Naive thymus-derived CD4-positive, alpha-beta T cell (primary cell): ENCODE measurements at regions not wholly inside any gene's neighbourhood (a gene's known extent, or its start where the extent isn't known, plus 50 kb on each side); places are given as distances from the start of the nearest gene placed in this dataset.
A peak's percentile ranks its signal among the peaks of the same experiment; 100 is the strongest.

Source experiments
- ATAC-seq: fragments of 150-1000 bp; cut with Tn5 transposase; 2 replicates; pipeline ENCODE4 v1.10.0; 2021; ENCODE audit warnings: mild to moderate bottlenecking, moderate library complexity
- CTCF ChIA-PET: fragments of 350-600 bp; sonication (Branson Sonifier 250); formaldehyde crosslinking; loops from one replicate; lab custom pipeline; 2021; ENCODE audit warnings: antibody characterized with exemption; lab: Charles Lee
- POLR2A ChIA-PET: fragments of 350-600 bp; sonication (Branson Sonifier 250); formaldehyde crosslinking; loops from one replicate; lab custom pipeline; 2021; ENCODE audit warnings: antibody characterized with exemption, inconsistent platforms; lab: Charles Lee
- DNase-seq, 9 donors: peaks; one replicate each; pipeline versions ENCODE4 v3.0.0 to v3.0.0-alpha.2; 2020 to 2022; ENCODE audit warnings: mixed read lengths in 1 of 9
- H3K27ac ChIP-seq: one replicate; pipeline ENCODE4 v1.7.0; 2013; ENCODE audit warnings: mild to moderate bottlenecking, low read depth, low read length, moderate library complexity
- H3K27me3 ChIP-seq, 2 donors: one replicate each; pipeline ENCODE4 v1.7.0; 2013; ENCODE audit warnings: low read length in 2 of 2, mild to moderate bottlenecking in 2 of 2, moderate library complexity in 2 of 2; ENCODE audit not compliant: control insufficient read depth in 2 of 2, insufficient read depth in 2 of 2
- H3K36me3 ChIP-seq, 3 experiments: 1 replicate in 2 of 3; 2 replicates in 1 of 3; pipeline ENCODE4 v1.7.0; 2013; ENCODE audit warnings: low read length in 3 of 3, mild to moderate bottlenecking in 3 of 3, moderate library complexity in 1 of 3; ENCODE audit not compliant: insufficient read depth in 3 of 3, control insufficient read depth in 2 of 3
- H3K4me1 ChIP-seq, 2 donors: one replicate each; pipeline ENCODE4 v1.7.0; 2013; ENCODE audit warnings: low read length in 2 of 2, mild to moderate bottlenecking in 2 of 2, moderate library complexity in 1 of 2; ENCODE audit not compliant: control insufficient read depth in 2 of 2, insufficient read depth in 2 of 2
- H3K4me3 ChIP-seq: 2 replicates; pipeline ENCODE4 v1.7.0; 2013; ENCODE audit warnings: mild to moderate bottlenecking, low read length
- H3K9me3 ChIP-seq, 3 experiments: 1 replicate in 2 of 3; 2 replicates in 1 of 3; pipeline ENCODE4 v1.7.0; 2013; ENCODE audit warnings: low read length in 3 of 3; ENCODE audit not compliant: control insufficient read depth in 2 of 3
- H3K27ac Mint-ChIP-seq, 9 donors: one replicate each; pipeline ENCODE4 v1.8.0; 2020 to 2022; ENCODE audit warnings: mixed read lengths in 9 of 9, mild to moderate bottlenecking in 8 of 9, moderate library complexity in 5 of 9, inconsistent platforms in 2 of 9
- H3K27me3 Mint-ChIP-seq, 5 donors: one replicate each; pipeline ENCODE4 v1.8.0; 2021 to 2022; ENCODE audit warnings: mixed read lengths in 5 of 5, mild to moderate bottlenecking in 1 of 5
- H3K36me3 Mint-ChIP-seq, 5 donors: one replicate each; pipeline ENCODE4 v1.8.0; 2020 to 2022; ENCODE audit warnings: mixed read lengths in 5 of 5, mild to moderate bottlenecking in 3 of 5, inconsistent platforms in 1 of 5
- H3K4me1 Mint-ChIP-seq, 7 donors: one replicate each; pipeline ENCODE4 v1.8.0; 2020 to 2022; ENCODE audit warnings: mixed read lengths in 7 of 7, mild to moderate bottlenecking in 3 of 7, inconsistent platforms in 1 of 7
- H3K4me3 Mint-ChIP-seq, 10 donors: one replicate each; pipeline ENCODE4 v1.8.0; 2020 to 2022; ENCODE audit warnings: mild to moderate bottlenecking in 10 of 10, mixed read lengths in 10 of 10, moderate library complexity in 6 of 10, inconsistent platforms in 2 of 10
- H3K9me3 Mint-ChIP-seq, 11 donors: one replicate each; pipeline ENCODE4 v1.8.0; 2020 to 2022; ENCODE audit warnings: mixed read lengths in 11 of 11, mild to moderate bottlenecking in 4 of 11, inconsistent platforms in 1 of 11, moderate library complexity in 1 of 11
- intact Hi-C, 2 donors: fragments of 100-400 bp; cut with micrococcal nuclease; formaldehyde crosslinking; loops; one replicate each; pipeline ENCODE4 v1.15.1; 2023

- Histone ChIP-seq H3K4me1 (no peaks in the 10 kb centered on the region), H3K9me3 (no peaks in the 10 kb centered on the region), H3K27me3 (no peaks in the 10 kb centered on the region), H3K27ac (no peak overlapping the region), H3K4me3 (no peak overlapping the region), H3K36me3 (no peaks in the 10 kb centered on the region)
- no peaks in the 10 kb centered on the region for H3K27me3 Mint-ChIP-seq
- no peak overlapping the region for H3K4me3 Mint-ChIP-seq
- DNase-seq (no peak), ATAC-seq (no peak)
- H3K4me1 Mint-ChIP-seq: peaks cover 0 to 5% (median 0%) of the 10 kb centered on the region in 7 donors
- peaks cover 0 to 3% (median 0%) of the 10 kb centered on the region in 11 donors for H3K9me3 Mint-ChIP-seq
- no peak overlapping the region for H3K27ac Mint-ChIP-seq
- POLR2A ChIA-PET: no interaction called here
- CTCF ChIA-PET: no interaction called here
- intact Hi-C loops: no loop called here
- H3K36me3 Mint-ChIP-seq: no peaks in the 10 kb centered on the region
Measured at GRCh38 chr1:5296095-5296494, 641.7 kb downstream of the AJAP1 start.

- no peaks in the 10 kb centered on the region for H3K4me1 ChIP-seq
- H3K27me3 Mint-ChIP-seq: no peaks in the 10 kb centered on the region
- no peaks in the 10 kb centered on the region for H3K36me3 ChIP-seq
- no peak overlapping the region for H3K27ac ChIP-seq
- peaks cover 0 to 4% (median 0%) of the 10 kb centered on the region in 7 donors for H3K4me1 Mint-ChIP-seq
- H3K9me3 ChIP-seq: no peaks in the 10 kb centered on the region
- ChIA-PET POLR2A (no interaction called here), CTCF (no interaction called here)
- no peaks in the 10 kb centered on the region for H3K27me3 ChIP-seq
- no peak for ATAC-seq
- H3K4me3 ChIP-seq: no peak overlapping the region
- no peak overlapping the region for H3K27ac Mint-ChIP-seq
- H3K36me3 Mint-ChIP-seq: no peaks in the 10 kb centered on the region
- H3K9me3 Mint-ChIP-seq: peaks cover 0 to 2% (median 0%) of the 10 kb centered on the region in 11 donors
- no peak for DNase-seq
- intact Hi-C loops: no loop called here
- H3K4me3 Mint-ChIP-seq: no peak overlapping the region
Measured at GRCh38 chr1:5291889-5292288, 637.5 kb downstream of the AJAP1 start.

- no peak overlapping the region for H3K4me3 ChIP-seq
- no peaks in the 10 kb centered on the region for H3K4me1 ChIP-seq
- no peaks in the 10 kb centered on the region for H3K36me3 ChIP-seq
- H3K27ac ChIP-seq: no peak overlapping the region
- H3K9me3 Mint-ChIP-seq: peaks cover 0 to 6% (median 0%) of the 10 kb centered on the region in 11 donors
- H3K4me3 Mint-ChIP-seq: no peak overlapping the region
- peaks cover 0 to 6% (median 0%) of the 10 kb centered on the region in 5 donors for H3K27me3 Mint-ChIP-seq
- H3K4me1 Mint-ChIP-seq: peaks cover 0 to 16% (median 11%) of the 10 kb centered on the region in 7 donors
- H3K36me3 Mint-ChIP-seq: no peaks in the 10 kb centered on the region
- CTCF ChIA-PET: interaction anchor here (0.8 to 2.4 kb wide), 5 partner anchors 58 to 194 kb away, joined by 3 to 12 read pairs (median 3); no protein-coding TSS in a partner anchor
- H3K9me3 ChIP-seq: peaks cover 0 to 3% (median 0%) of the 10 kb centered on the region in 3 experiments
- no peaks in the 10 kb centered on the region for H3K27me3 ChIP-seq
- H3K27ac Mint-ChIP-seq: no peak overlapping the region
- intact Hi-C loops: loop anchor here (2.0 to 10.0 kb wide), 3 partner anchors 135 to 311 kb away; no protein-coding TSS in a partner anchor
- no peak for ATAC-seq
- DNase-seq: no peak
- POLR2A ChIA-PET: interaction anchor here (1.5 kb wide), 1 partner anchor 101 kb away, joined by 8 read pairs; no protein-coding TSS in a partner anchor
Measured at GRCh38 chr1:5287178-5288150, 633.1 kb downstream of the AJAP1 start.

GRCh38 chr1:5286244-5286643, 631.8 kb downstream of the AJAP1 start:
- ATAC-seq (peak; percentile 18), DNase-seq (peak in 4 of 9 donors; percentile 6 to 34 (median 22))
- Mint-ChIP-seq H3K4me3 (no peak overlapping the region), H3K36me3 (no peaks in the 10 kb centered on the region), H3K27ac (no peak overlapping the region), H3K4me1 (peaks cover 0 to 23% (median 12%) of the 10 kb centered on the region in 7 donors), H3K27me3 (peaks cover 0 to 12% (median 0%) of the 10 kb centered on the region in 5 donors), H3K9me3 (peaks cover 0 to 6% (median 0%) of the 10 kb centered on the region in 11 donors)
- no peaks in the 10 kb centered on the region for H3K27me3 ChIP-seq
- ChIA-PET CTCF (interaction anchor here (0.8 to 2.4 kb wide), 19 partner anchors 12 to 228 kb away, joined by 3 to 12 read pairs (median 3); no protein-coding TSS in a partner anchor), POLR2A (interaction anchor here (1.5 kb wide), 1 partner anchor 102 kb away, joined by 8 read pairs; no protein-coding TSS in a partner anchor)
- no peaks in the 10 kb centered on the region for H3K36me3 ChIP-seq
- intact Hi-C loops: loop anchor here (1.0 to 10.0 kb wide), 7 partner anchors 65 to 313 kb away; no protein-coding TSS in a partner anchor
- no peaks in the 10 kb centered on the region for H3K4me1 ChIP-seq
- peaks cover 0 to 3% (median 0%) of the 10 kb centered on the region in 3 experiments for H3K9me3 ChIP-seq
- H3K4me3 ChIP-seq: no peak overlapping the region
- H3K27ac ChIP-seq: no peak overlapping the region

GRCh38 chr1:5274527-5274926, 620.1 kb downstream of the AJAP1 start:
- Mint-ChIP-seq H3K4me3 (no peak overlapping the region), H3K4me1 (peaks cover 0 to 13% (median 0%) of the 10 kb centered on the region in 7 donors), H3K9me3 (peaks cover 0 to 1% (median 0%) of the 10 kb centered on the region in 11 donors), H3K27me3 (no peaks in the 10 kb centered on the region), H3K36me3 (no peaks in the 10 kb centered on the region), H3K27ac (no peak overlapping the region)
- intact Hi-C loops: no loop called here
- Histone ChIP-seq H3K9me3 (no peaks in the 10 kb centered on the region), H3K4me3 (no peak overlapping the region), H3K27me3 (no peaks in the 10 kb centered on the region), H3K27ac (no peak overlapping the region), H3K4me1 (no peaks in the 10 kb centered on the region), H3K36me3 (no peaks in the 10 kb centered on the region)
- ChIA-PET POLR2A (no interaction called here), CTCF (no interaction called here)
- DNase-seq (no peak), ATAC-seq (no peak)

GRCh38 chr1:5273280-5274003, 619.0 kb downstream of the AJAP1 start:
- ChIA-PET CTCF (no interaction called here), POLR2A (interaction anchor here (0.6 kb wide), 1 partner anchor 37 kb away, joined by 3 read pairs; no protein-coding TSS in a partner anchor)
- H3K27me3 Mint-ChIP-seq: no peaks in the 10 kb centered on the region
- peak overlapping the region in 1 of 9 donors; percentile 10 for H3K27ac Mint-ChIP-seq
- DNase-seq: no peak
- intact Hi-C loops: no loop called here
- peaks cover 0 to 8% (median 5%) of the 10 kb centered on the region in 11 donors for H3K9me3 Mint-ChIP-seq
- Histone ChIP-seq H3K4me3 (no peak overlapping the region), H3K27me3 (no peaks in the 10 kb centered on the region), H3K4me1 (no peaks in the 10 kb centered on the region), H3K9me3 (no peaks in the 10 kb centered on the region), H3K27ac (no peak overlapping the region), H3K36me3 (no peaks in the 10 kb centered on the region)
- peaks cover 0 to 13% (median 0%) of the 10 kb centered on the region in 7 donors for H3K4me1 Mint-ChIP-seq
- peaks cover 0 to 7% (median 0%) of the 10 kb centered on the region in 5 donors for H3K36me3 Mint-ChIP-seq
- no peak overlapping the region for H3K4me3 Mint-ChIP-seq
- no peak for ATAC-seq
